Retinal pigment epithelial cell (primary cell): ENCODE measurements at regions not wholly inside any gene's neighbourhood (a gene's known extent, or its start where the extent isn't known, plus 50 kb on each side); places are given as distances from the start of the nearest gene placed in this dataset.

Experiments used
- DNase-seq: peaks from one replicate; pipeline ENCODE4 v3.0.0-alpha.2; 2010; ENCODE audit warnings: low read depth
- H3K4me3 ChIP-seq: 2 replicates; pipeline ENCODE4 v1.5.1; 2011; ENCODE audit warnings: mild to moderate bottlenecking, low read length, control low read depth, moderate library complexity
- TF ChIP-seq, protein P1 (sequence below): conservative IDR thresholded peaks from 2 replicates; pipeline ENCODE4 v1.5.1; 2011; ENCODE audit warnings: low read depth, low read length, control low read depth, inconsistent platforms

DNA sequence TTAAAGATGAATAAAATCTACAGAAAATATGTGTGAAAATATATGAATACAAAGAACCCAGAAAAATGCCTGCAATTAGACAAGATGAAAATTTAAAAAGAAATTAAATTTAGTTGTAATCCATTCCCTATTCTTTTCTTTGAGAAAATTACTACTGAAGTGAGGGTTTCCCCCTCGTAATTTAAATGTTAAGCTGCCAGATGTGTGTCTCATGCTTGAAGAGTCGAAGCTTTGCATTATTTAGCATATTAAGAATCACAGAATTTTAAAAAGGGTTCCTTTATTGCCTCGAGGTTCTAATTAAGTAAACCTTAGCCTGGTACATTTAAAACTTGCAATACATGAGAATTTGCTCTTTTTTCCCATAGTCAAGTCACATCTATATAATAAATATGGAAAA lies 630.1 kb downstream of the TFAP2A start:
- H3K4me3 ChIP-seq = no peak overlapping the region
- no peak for DNase-seq
- TF ChIP-seq, protein P1, sequence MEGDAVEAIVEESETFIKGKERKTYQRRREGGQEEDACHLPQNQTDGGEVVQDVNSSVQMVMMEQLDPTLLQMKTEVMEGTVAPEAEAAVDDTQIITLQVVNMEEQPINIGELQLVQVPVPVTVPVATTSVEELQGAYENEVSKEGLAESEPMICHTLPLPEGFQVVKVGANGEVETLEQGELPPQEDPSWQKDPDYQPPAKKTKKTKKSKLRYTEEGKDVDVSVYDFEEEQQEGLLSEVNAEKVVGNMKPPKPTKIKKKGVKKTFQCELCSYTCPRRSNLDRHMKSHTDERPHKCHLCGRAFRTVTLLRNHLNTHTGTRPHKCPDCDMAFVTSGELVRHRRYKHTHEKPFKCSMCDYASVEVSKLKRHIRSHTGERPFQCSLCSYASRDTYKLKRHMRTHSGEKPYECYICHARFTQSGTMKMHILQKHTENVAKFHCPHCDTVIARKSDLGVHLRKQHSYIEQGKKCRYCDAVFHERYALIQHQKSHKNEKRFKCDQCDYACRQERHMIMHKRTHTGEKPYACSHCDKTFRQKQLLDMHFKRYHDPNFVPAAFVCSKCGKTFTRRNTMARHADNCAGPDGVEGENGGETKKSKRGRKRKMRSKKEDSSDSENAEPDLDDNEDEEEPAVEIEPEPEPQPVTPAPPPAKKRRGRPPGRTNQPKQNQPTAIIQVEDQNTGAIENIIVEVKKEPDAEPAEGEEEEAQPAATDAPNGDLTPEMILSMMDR = no peak

DNA sequence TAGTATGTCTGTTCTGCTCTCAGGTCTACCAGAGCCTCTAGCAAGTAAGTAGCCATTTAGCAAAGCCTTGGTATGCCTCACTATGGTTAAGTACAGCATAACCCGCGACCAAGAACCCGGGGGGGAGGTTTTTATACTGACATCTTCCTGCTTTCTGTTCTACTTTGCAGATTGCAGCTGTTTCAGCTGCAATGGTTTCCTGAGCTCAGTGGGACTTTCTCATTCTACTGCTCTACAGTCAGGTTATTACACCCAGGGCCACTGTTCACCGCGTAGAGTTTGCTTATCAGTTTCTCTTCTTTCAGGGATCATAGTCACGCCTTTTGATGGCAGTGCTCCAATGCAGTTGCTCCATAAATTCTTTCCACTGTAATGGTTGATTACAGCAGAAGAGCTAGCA lies 631.3 kb downstream of the TFAP2A start:
- H3K4me3 ChIP-seq = no peak overlapping the region
- TF ChIP-seq, protein P1 = no peak
- no peak for DNase-seq

DNA sequence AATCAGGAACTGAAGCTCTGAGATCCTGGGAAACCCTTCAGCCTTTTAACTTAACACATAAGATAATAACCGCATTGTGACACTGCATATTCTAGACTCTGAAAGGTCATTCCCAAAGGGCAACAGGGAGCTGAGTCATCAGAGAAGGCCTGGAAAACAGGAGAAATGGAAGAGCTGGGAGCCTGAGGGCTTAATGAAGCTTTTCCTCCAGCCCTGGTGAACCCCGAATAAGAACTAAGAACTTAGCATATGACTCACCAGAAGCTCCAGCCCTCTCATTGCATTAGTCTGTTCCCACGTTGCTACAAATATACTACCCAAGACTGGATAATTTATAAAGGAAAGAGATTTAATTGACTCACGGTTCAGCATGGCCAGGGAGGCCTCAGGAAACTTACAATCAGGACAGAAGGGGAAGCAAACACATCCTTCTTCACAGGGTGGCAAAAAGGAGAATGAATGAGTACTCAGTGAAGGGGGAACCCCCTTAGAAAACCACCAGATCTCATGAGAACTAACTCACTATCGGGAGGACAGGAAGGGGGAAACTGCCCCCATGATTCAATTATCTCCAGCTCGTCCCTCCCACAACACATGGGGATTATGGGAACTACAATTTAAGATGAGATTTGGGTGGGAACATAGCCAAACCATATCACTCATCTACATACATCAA lies 648.5 kb downstream of the TFAP2A start:
- H3K4me3 ChIP-seq = no peak overlapping the region
- TF ChIP-seq, protein P1 = no peak
- DNase-seq = peak; percentile 93

DNA sequence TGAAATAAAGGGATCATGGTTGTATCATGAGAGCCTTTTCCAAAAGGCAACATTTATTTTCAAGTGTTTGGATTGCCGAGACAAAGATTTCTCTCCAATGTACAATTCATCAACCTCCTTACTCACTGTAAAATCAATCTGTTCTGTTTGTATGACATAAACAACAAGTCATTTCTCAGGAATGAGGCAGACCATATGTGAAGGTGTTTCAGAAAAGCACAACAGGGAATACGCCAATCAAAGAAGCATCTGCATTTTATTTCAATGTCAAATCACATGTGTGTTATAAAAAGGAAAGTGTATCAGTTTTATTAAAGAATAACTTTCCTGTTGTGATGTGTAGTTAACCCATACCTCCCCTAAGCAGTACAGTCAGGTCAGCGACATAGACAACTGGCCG lies 653.7 kb downstream of the TFAP2A start:
- TF ChIP-seq, protein P1 = no peak
- DNase-seq = no peak
- no peak overlapping the region for H3K4me3 ChIP-seq

DNA sequence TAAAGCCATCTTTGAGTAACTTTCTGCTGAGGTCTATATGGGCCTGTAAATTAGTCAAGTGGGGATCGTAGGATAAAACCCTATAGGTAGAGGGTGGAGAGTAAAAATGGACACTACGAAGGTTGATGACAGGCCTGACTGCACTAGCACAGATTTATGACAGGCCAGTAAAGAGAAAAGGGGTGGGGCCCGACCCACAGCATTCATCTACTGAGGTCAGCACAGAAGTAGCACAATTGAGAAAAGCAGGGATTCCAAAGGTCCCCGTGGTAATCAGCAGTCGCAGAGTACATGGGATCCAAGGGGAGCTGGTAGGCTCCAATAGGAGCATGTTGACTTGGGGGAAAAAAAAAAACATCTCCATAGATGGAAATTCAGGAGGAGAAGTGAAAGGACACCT lies 660.4 kb downstream of the TFAP2A start:
- TF ChIP-seq, protein P1 = no peak
- no peak for DNase-seq
- no peak overlapping the region for H3K4me3 ChIP-seq

DNA sequence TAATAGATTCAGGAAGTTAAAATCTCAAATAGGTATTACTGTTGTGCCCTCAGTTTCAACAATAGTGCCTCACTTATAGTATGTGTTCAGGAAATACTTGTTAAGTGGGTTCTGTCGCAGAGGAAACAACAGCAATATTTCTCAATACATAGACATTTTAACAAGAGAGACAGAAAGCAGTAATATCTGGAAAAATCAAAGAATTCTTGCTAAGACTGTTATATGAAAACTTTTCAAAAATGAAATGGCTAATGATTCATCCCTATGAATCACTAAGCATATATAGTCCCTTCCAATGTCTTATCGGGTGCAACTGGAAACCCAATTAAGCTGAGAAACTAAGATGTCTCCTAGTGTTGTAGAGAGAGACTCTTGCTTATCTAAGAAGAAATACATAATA lies 668.9 kb downstream of the TFAP2A start:
- TF ChIP-seq, protein P1 = no peak
- no peak for DNase-seq
- no peak overlapping the region for H3K4me3 ChIP-seq

DNA sequence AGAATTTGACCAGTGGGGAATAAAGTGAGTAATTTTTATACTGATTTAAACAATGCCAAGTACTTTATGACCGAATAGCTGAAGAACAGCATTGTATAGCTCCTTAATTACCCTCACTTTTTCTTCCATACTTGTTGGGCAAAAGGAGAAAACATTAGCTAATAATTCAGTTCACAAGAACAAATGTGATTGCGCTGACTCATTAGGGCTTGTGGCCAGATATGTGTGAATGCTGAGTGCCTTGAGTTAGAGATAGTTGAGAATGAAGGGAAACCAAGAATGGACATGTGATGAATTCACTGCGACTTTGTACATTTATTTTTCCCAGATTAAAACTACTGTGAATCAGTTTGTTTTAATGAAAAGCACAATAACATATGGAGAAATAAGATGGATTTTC lies 669.4 kb downstream of the TFAP2A start:
- DNase-seq = no peak
- no peak overlapping the region for H3K4me3 ChIP-seq
- TF ChIP-seq, protein P1 = no peak
